ENCODE measurements at regions not wholly inside any gene's neighbourhood (a gene's known extent, or its start where the extent isn't known, plus 50 kb on each side); places are given as distances from the start of the nearest gene placed in this dataset.

DNA sequence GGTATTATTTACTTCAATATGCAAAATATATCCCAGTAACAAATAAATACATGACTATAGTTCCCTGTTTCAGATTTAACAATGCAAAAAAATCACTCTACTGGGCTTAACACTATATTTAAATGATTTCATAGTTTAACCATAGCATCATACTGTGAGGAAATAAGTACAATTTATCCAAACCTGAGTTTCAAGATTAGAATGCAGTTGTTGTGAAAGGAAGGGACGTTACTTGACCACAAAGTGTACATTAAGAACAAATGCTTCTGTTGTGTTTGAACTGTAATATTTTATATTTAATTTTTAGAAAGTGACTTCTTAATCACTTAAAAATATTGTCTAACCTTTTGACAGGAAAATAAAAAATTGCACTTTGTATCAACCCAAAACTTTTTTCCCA, 1747.9 kb upstream of the SPRY2 start:
- H3K27ac ChIP-seq (ENCODE audit: low read depth in 2 of 2, low read length in 2 of 2): no peak overlapping the region
- FAIRE-seq (no peak), DNase-seq (no peak)
- H3K27me3 ChIP-seq (ENCODE audit: control insufficient read depth, insufficient read depth, low read length): no peaks in the 10 kb centered on the region
- intact Hi-C loops (cut with DNase I): no loop called here
- TF ChIP-seq, protein P1, sequence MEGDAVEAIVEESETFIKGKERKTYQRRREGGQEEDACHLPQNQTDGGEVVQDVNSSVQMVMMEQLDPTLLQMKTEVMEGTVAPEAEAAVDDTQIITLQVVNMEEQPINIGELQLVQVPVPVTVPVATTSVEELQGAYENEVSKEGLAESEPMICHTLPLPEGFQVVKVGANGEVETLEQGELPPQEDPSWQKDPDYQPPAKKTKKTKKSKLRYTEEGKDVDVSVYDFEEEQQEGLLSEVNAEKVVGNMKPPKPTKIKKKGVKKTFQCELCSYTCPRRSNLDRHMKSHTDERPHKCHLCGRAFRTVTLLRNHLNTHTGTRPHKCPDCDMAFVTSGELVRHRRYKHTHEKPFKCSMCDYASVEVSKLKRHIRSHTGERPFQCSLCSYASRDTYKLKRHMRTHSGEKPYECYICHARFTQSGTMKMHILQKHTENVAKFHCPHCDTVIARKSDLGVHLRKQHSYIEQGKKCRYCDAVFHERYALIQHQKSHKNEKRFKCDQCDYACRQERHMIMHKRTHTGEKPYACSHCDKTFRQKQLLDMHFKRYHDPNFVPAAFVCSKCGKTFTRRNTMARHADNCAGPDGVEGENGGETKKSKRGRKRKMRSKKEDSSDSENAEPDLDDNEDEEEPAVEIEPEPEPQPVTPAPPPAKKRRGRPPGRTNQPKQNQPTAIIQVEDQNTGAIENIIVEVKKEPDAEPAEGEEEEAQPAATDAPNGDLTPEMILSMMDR (IDR thresholded peaks at IDR 0.05; ENCODE audit: borderline replicate concordance, extremely low read depth, insufficient read depth): no peak
- no peaks in the 10 kb centered on the region for H3K9me3 ChIP-seq (ENCODE audit: control insufficient read depth in 2 of 3, insufficient read depth in 1 of 3, low read length in 3 of 3)
- H3K4me1 ChIP-seq (ENCODE audit: control insufficient read depth in 2 of 3, insufficient read depth in 2 of 3, low read depth in 1 of 3, low read length in 3 of 3): no peaks in the 10 kb centered on the region
- H3K9ac ChIP-seq (ENCODE audit: low read length in 3 of 3): no peak overlapping the region
- no peaks in the 10 kb centered on the region for H3K36me3 ChIP-seq (ENCODE audit: control insufficient read depth in 2 of 3, insufficient read depth in 3 of 3, low read length in 3 of 3)
- no peak overlapping the region for H3K4me3 ChIP-seq (ENCODE audit: low read length in 3 of 3)

DNA sequence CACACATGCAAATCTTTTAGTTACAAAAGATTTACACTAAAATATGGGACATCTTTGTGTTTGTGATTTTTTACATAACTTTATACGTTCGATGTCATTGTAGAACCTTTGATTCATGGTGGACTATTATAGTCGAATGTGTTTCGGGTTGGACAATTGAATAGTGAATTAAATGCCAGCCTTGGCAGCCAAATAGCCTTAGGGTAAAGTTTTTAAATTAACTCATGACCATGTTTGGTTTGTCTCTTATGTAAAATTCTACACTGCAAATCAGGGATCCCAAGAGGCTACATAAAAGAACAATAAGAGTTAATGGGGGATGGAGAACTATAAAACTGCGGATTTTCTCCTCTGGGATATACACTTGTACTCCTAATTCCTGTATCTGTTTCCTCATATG, 1735.6 kb upstream of the SPRY2 start:
- Histone ChIP-seq H3K4me1 (ENCODE audit: control insufficient read depth in 2 of 3, insufficient read depth in 2 of 3, low read depth in 1 of 3, low read length in 3 of 3) (no peaks in the 10 kb centered on the region), H3K9ac (ENCODE audit: low read length in 3 of 3) (no peak overlapping the region), H3K27ac (ENCODE audit: low read depth in 2 of 2, low read length in 2 of 2) (no peak overlapping the region), H3K4me3 (ENCODE audit: low read length in 3 of 3) (no peak overlapping the region), H3K27me3 (ENCODE audit: control insufficient read depth, insufficient read depth, low read length) (no peaks in the 10 kb centered on the region), H3K36me3 (ENCODE audit: control insufficient read depth in 2 of 3, insufficient read depth in 3 of 3, low read length in 3 of 3) (no peaks in the 10 kb centered on the region), H3K9me3 (ENCODE audit: control insufficient read depth in 2 of 3, insufficient read depth in 1 of 3, low read length in 3 of 3) (no peaks in the 10 kb centered on the region)
- intact Hi-C loops (cut with DNase I): no loop called here
- DNase-seq (peak in 2 of 5 donors; percentile 9 to 15), FAIRE-seq (no peak)
- TF ChIP-seq, protein P1 (IDR thresholded peaks at IDR 0.05; ENCODE audit: borderline replicate concordance, extremely low read depth, insufficient read depth): no peak

- Histone ChIP-seq H3K4me3 (ENCODE audit: low read length in 3 of 3) (no peak overlapping the region), H3K9ac (ENCODE audit: low read length in 3 of 3) (no peak overlapping the region), H3K4me1 (ENCODE audit: control insufficient read depth in 2 of 3, insufficient read depth in 2 of 3, low read depth in 1 of 3, low read length in 3 of 3) (no peaks in the 10 kb centered on the region), H3K9me3 (ENCODE audit: control insufficient read depth in 2 of 3, insufficient read depth in 1 of 3, low read length in 3 of 3) (no peaks in the 10 kb centered on the region), H3K36me3 (ENCODE audit: control insufficient read depth in 2 of 3, insufficient read depth in 3 of 3, low read length in 3 of 3) (no peaks in the 10 kb centered on the region), H3K27me3 (ENCODE audit: control insufficient read depth, insufficient read depth, low read length) (no peaks in the 10 kb centered on the region), H3K27ac (ENCODE audit: low read depth in 2 of 2, low read length in 2 of 2) (no peak overlapping the region)
- no peak for FAIRE-seq
- DNase-seq: no peak
- intact Hi-C loops (cut with DNase I): no loop called here
- TF ChIP-seq, protein P1 (IDR thresholded peaks at IDR 0.05; ENCODE audit: borderline replicate concordance, extremely low read depth, insufficient read depth): no peak
Observed at GRCh38 chr13:82070416-82070815, 1729.5 kb upstream of the SPRY2 start.

GRCh38 chr13:82062772-82063171, 1721.8 kb upstream of the SPRY2 start:
- H3K4me1 ChIP-seq (ENCODE audit: control insufficient read depth in 2 of 3, insufficient read depth in 2 of 3, low read depth in 1 of 3, low read length in 3 of 3): no peaks in the 10 kb centered on the region
- H3K36me3 ChIP-seq (ENCODE audit: control insufficient read depth in 2 of 3, insufficient read depth in 3 of 3, low read length in 3 of 3): no peaks in the 10 kb centered on the region
- H3K4me3 ChIP-seq (ENCODE audit: low read length in 3 of 3): no peak overlapping the region
- H3K9me3 ChIP-seq (ENCODE audit: control insufficient read depth in 2 of 3, insufficient read depth in 1 of 3, low read length in 3 of 3): no peaks in the 10 kb centered on the region
- H3K27ac ChIP-seq (ENCODE audit: low read depth in 2 of 2, low read length in 2 of 2): no peak overlapping the region
- FAIRE-seq: no peak
- TF ChIP-seq, protein P1 (IDR thresholded peaks at IDR 0.05; ENCODE audit: borderline replicate concordance, extremely low read depth, insufficient read depth): no peak
- DNase-seq: no peak
- intact Hi-C loops (cut with DNase I): no loop called here
- no peaks in the 10 kb centered on the region for H3K27me3 ChIP-seq (ENCODE audit: control insufficient read depth, insufficient read depth, low read length)
- H3K9ac ChIP-seq (ENCODE audit: low read length in 3 of 3): no peak overlapping the region
